ENCODE measurements at regions not wholly inside any gene's neighbourhood (a gene's known extent, or its start where the extent isn't known, plus 50 kb on each side); places are given as distances from the start of the nearest gene placed in this dataset.

GRCh38 chr13:50130123-50130946, 115.1 kb downstream of the KCNRG start:
- no peak for TF ChIP-seq GATA3 (IDR thresholded peaks at IDR 0.05; ENCODE audit: low read depth, low read length)
- TF ChIP-seq GATA2 (IDR thresholded peaks at IDR 0.05; ENCODE audit: low read depth, low read length): no peak

Measured in SH-SY5Y (cell line).